Stimulated activated CD8-positive, alpha-beta memory T cell treated with anti-CD3 and anti-CD28 coated beads, Interleukin-15, amount 100 ng/mL, for 48 hours (primary cell): ENCODE measurements at regions not wholly inside any gene's neighbourhood (a gene's known extent, or its start where the extent isn't known, plus 50 kb on each side); places are given as distances from the start of the nearest gene placed in this dataset.

Experiments
- DNase-seq, 2 donors: peaks; one replicate each; pipeline ENCODE4 v3.0.0-alpha.2; 2020; ENCODE audit warnings: low read depth in 2 of 2

DNA sequence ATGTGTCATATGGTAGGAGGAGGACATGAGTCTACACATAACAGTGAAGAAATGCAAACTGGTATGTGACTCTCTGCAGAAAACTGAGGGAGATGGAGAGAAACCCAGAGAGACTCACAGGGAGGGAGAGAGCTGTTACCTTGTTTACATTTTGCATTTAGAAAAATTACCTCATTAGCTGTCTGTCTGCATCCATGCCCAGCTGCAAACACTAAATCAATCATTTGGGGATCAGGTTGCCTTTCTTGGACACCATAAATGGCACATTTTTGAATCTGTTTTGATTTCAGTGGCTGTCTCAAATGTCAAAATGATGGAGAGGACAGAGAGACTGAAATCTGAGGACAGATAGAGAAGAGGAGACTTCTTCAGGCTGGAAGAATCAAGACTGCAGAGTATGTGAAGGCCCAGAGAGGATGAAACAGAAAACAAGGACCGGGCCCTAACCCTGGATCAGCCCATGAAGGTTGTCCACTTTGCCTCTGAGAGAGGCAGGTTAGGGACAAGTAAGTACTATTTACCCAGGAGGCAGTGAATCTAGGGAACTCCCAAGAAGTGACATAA is 92.2 kb downstream of the UNC5CL start:
- DNase-seq = no peak

DNA sequence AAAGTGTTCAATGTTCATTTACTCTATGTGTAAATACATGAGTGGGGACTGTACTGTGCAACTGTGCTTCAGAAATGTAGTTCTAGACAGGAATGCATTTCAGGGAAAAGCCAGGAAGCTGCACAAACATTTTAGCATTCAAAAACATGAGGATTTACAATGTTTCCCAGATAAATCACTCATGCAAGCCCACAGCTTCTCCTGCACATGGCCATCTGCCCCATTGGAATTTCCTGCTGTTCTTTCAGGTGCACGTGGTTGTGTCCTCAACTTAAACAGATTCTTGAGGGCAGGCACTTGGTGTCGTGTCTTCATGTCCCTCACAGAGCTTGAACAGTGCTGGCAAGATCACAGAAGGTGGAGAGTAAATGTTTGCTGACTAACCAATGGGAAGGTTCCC is 101.5 kb downstream of the UNC5CL start:
- no peak for DNase-seq

DNA sequence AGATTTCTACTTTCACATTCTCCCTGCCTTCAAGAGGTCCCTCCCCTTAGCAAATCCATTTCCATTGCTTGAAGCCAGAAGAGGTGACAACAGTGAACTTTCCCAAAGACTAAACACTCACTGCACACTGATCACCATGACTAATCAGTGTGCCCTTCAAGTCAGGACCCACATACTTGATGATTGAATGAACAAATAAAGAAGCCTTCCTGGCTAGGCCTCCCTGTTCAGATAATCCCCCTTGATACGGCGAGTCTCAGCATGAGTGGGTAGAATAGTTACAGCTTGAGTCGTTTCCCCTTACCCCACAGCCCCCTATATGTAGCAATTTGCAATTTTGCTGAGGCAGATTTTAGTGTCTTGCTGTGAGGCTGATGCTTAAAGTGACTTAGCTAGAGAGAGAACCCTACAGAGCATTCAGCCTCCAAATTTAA is 102.2 kb downstream of the UNC5CL start:
- DNase-seq = no peak

DNA sequence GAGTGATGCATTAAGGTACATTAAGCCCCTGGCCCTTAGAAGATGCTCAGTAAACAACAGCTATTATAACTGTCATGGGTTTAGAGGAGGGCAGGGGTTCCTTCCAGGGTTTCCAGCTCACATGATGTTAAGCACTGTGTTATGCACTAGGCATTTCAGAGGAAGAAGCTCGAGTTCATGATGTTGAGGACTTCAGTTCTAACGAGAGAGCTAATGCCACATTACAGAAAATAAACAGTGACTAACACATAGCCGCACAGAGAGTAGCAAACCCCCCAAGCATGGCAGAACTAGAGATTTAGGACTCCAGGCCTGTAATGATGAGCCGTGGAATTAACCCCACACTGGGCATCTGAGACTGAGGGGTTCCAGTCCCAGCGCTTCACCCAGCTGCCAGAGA is 105.2 kb downstream of the UNC5CL start:
- DNase-seq = no peak

DNA sequence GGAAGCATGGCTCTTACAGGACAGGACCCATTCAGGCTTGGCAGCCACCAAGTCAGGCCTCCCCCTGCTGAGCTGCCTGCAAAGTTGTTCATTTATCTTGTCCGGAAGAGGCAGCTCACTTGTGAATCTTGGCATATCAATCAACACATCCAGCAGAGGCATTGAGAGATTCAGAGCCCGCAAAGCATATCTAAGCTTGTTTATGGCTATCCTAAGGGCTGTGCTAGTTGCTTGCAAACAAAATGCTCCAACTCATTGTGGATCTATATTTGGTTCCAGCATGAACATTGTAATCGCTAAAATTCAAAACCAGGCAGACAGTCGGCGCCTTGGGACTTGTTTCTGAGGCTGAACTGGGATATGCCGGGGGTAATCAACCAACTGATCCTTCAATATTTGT is 106.1 kb downstream of the UNC5CL start:
- DNase-seq = no peak

DNA sequence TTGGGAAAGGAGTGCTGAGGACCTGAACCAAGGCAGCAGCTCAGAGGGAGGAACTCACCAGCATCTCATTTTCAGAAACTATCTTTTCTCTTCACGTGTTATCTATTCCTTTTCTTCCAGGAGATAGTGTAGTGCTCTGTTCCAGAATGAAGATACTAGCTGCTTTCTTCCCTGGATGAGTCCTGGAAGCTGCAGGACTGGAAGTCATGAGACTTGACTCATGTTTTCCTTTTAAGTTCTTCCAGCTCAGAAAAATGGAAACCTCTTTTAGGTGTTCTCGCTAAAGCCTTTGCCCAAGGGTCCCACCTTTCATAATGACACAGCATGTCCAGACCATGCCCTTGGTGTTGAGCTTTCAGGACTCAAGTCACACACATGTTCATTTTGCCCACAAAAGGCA is 106.7 kb downstream of the UNC5CL start:
- DNase-seq = no peak

DNA sequence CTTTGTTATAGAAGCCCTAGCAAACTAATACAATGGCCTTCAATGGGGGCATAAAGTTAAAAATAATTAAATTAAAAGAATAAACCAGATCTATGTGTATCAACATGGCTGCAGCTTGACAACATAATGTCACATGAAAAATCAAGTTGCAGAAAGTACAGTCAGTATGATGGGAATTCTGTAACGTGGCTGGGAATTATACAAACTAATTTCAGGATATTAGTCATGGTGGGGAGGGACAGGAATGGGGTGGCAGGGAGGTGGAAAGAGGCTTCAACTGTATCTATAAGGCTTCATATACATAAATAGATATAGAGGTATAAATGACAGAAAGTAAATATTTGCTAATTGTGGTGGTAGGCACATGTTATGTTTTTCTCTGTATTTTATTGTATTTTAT is 107.1 kb downstream of the UNC5CL start:
- DNase-seq = no peak

DNA sequence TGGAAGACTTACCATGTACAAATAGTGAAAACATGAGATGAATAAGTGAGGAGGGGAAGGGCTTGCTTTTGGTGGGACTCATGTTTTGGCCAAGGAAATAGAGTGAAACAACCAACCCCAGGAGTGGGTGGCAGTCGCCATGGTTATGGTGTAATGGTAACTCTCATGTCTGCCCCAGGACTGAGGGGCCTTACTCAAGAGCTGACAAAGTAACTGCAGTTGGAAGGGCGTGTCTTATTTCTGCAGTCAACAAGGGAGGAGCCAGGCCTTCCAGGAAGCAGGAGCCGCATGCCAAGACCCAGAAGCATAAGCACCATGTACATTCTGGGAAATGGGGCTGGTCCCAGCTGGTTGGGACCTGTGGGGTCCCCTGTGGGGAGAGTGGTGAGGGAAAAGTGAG is 108.5 kb downstream of the UNC5CL start:
- DNase-seq = no peak

DNA sequence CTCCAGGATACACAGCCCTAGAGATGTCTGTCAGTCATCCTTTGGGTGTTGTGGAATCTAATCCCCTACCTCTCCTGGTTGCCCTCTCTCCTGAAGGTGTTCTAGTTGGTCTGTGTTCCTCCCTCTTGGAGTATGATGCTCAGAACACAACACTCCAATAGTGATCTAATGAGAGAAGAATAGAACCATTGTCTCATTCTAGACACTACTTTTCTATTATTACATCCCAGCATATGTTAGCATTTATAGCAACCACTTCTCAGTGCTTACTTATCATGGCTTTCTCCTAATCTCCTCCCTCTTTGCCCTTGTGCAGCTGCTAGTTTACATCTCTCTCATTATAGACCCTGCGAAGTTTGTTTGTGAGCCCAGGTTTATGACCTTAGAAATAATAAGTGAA is 109.0 kb downstream of the UNC5CL start:
- no peak for DNase-seq

DNA sequence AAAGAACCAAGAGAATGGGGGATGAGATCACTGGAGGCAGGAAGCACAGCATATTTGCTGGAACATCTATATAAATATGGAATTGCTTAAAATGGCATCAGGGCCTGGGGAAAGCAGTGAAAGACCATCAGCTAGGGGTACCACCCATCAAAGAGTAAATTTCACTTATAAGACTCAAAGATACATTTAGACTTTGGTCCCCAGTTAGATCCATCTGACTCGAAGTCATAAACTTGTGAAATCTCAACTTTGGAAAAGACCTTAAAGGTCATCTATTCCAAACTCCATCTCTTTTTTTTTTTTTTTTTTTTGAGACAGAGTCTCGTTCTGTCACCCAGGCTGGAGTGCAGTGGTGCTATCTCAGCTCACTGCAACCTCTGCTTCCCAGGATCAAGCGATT is 109.8 kb downstream of the UNC5CL start:
- no peak for DNase-seq

DNA sequence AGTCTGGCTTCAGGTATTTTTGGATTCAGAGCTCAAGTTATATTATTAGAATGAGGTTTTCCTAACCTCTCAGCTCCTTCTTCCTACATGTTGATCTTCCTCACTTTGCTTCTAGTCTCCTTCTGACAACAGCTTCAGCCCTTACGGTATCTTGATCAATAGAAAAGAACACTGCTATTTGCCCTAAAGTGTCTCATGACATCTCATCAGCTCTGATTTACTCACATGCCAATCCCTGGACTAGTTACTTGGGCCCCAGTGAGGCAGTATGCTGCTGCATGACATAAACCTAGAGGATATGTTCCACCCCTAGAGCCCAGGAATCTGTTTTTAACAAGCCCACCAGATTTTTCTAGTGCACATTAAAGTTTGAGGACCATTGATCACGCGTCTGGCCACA is 110.3 kb downstream of the UNC5CL start:
- no peak for DNase-seq

DNA sequence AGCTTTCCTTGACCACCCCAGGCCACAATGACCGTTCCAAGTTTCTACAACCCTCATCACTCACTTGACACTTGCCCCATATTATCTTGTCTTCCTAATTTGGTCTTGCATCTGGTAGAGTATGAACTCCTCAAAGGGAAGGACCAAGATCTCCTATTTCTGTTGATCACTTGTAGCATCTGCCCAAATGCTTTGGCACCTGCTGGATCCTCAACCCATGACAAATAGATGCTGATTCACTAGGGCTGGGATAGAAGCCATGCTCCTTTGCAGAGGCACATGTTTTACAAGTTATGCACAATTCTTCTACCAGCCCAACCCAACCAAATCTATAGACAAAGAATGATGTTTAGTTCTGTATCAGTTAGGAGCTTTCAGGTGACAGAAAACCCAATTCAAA is 110.7 kb downstream of the UNC5CL start:
- no peak for DNase-seq

DNA sequence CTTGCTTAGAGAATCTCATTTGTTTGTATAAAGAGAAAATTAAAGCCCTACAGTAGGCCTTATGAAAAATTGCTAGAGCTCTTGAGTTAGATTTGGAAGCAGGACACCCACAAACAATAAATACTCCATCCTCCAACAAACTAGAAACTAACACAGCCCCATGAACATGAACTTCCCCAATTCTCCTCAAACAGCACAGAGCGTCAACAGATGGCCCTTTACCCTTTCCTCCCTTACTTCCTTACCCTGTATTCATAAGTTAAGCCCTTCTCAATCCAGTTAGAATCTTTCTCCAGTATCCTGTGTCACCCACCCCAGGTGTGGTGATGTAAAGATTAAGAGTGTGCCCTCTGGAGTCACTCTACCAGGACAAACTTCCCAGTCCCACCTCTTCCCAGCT is 113.7 kb downstream of the UNC5CL start:
- DNase-seq = no peak

DNA sequence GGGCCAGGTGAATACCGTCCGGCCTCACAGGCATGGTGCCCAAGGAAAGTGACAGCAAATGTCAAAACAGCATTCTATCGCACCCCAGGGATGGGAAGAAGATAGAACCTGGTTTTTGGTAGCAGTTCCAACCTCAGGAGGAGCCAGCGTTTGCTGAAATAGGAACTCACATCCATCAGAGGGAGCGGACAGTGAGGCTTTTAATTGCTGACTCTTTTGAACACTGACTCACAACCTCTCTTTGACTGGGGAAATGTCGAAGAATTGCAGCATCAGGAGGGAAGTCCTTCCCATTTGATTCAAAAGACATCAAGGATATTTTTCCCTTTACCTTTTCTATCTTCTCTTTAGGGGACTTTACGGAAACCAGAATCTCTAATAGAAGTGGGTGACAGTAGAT is 114.2 kb downstream of the UNC5CL start:
- no peak for DNase-seq

DNA sequence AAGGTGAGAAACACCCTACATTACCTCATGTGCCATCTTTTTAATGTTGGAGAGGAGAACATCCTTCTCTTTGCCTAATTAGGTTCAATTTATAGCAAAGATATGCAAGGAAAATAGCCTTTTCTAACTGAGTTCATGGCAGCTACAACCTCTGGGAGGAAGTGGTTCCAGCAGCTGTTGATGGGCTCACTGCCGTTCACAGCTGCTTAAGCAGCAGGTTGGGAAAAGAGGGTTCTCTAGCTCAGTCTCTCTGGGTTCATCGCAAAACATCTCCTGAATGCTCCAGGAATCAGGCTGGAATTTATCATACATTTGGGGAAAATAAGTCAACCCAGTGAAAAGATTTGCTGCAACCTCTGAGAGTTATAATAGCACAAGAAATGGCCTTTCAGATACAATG is 115.1 kb downstream of the UNC5CL start:
- no peak for DNase-seq

DNA sequence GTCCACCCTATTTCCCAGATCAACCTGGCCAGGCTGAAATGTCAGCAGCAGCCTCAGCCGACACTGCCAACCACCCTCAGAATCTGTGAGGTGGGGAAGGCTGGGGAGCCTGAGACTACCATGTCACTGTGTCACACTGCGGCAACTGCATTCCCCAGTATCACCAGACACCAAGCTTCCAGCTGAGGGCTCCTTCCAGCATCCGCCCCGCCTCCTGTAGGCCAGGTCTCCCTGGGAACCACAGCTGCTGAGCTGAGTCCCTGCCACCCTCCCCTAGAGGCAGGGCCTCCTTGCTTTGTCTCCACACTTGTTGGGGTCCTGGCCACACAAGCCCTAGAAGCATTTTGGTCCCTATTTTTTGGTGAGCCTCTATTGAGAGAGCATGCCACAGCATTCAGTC is 115.7 kb downstream of the UNC5CL start:
- DNase-seq = no peak

DNA sequence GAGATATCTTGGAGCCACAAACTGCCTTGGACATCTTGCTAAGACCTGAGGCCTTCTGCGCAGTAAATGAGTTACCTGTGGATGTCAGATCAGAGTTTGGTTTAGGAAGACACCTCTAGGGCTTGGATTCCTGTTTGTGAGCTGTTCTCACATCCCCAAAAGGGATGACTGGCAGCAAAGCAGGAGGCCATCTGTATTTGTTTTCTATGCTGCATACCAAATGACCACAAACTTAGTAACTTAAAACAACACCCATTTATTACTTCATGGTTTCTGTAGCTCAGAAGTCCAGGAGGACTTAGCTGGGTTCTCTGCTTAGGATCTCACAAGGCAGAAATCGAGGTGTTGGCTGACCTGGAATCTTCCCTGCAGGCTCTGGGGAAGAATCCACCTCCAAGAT is 116.7 kb downstream of the UNC5CL start:
- no peak for DNase-seq

DNA sequence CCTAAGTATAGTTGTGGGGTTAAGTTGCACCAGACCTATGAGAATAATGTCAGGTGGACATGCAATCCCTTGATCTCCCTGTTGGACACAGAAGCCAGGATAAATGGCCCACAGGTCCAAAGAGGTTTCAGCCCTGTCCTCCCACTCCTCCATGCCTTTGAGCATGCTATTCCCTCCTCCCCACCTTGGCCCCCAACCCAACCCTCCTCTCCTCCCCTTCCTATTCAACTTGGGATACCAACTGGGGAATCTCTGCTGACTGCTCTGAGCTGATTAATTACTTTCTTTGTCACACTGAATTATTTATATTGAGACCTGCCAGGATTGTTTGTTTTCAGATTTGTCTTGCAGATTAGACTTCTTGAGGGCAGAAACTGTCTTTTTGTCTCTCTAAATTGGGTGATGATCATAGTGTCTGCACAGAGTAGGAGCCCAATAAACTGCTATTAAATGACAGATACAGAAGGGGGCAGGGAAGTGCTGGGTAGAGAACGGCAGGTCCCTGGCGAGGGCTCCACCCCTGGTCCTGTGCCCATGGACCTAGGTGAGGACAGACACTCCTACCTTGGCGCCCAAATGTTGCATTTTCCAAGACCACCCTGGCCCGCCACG is 120.9 kb downstream of the UNC5CL start:
- DNase-seq = no peak

DNA sequence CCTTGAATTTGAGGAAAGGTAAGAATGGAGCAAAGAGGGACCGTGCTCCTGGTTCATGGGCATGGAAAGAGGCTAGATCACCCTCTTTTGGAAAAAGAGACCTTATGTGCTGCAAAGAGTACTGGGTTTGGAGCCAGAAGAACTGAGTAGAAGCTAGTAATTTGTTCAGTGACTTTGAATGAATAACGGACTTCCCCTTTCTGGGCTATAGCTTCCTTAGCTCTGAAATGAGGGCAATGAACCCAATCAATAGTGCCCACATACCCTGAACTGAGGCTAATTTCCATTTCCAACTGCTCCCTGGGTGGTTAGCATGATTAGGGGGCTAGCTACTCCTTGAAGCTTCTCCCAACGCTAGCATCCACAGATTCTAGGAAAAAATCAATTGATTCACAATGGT is 121.4 kb downstream of the UNC5CL start:
- DNase-seq = no peak

DNA sequence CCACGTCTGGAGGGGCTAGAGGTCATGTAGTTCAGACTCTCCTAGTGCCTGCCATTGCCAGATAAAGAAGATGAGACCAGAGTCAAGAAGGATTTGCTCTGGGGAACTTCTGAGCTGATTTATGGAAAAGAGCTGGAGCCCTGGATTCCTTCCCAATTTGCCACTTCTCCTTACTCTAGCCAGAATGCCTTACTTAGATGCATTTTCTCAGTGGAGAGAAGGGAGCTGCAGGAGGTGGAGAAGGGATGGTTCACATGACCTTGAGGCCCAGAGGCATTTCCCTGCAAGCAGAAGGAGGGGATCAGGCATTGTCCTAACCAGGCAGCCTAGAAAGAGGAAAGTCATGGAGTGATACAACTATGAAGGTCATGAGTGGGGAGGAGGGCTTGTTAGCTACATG is 122.2 kb downstream of the UNC5CL start:
- DNase-seq = no peak

DNA sequence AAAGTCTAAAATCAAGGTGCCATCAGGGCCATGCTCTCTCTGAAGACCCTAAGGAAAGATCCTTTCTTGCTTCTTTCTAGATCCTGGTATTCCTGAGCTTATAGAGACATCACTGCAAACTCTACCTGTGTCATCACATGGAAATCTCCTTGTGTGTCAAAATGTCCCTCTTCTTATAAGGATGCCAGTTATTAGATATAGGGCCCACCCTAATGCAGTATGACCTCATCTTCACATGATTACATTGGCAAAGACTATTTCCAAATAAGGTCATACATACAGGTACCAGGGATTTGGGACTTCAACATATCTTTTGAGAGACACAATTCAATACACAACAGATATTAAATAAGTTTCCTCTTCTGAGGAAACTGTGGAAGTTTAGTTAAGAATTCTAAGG is 123.9 kb downstream of the UNC5CL start:
- DNase-seq = no peak

DNA sequence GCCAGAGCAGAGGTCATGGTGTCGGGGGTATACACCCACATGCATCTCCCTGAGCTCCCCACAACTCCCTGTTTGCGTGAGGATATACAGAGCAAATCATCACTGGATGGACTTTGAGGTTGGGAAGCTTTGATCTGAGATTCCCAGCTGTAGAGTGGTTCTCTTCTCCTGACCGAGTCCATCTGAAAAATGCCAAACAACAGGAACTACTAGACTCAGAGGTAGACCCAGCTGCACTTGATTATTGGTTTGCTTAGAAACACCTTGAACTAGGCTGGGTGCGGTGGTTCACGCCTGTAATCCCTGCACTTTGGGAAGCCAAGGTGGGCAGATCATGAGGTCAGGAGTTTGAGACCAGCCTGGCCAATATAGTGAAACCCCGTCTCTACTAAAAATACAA is 125.0 kb downstream of the UNC5CL start:
- DNase-seq = no peak

DNA sequence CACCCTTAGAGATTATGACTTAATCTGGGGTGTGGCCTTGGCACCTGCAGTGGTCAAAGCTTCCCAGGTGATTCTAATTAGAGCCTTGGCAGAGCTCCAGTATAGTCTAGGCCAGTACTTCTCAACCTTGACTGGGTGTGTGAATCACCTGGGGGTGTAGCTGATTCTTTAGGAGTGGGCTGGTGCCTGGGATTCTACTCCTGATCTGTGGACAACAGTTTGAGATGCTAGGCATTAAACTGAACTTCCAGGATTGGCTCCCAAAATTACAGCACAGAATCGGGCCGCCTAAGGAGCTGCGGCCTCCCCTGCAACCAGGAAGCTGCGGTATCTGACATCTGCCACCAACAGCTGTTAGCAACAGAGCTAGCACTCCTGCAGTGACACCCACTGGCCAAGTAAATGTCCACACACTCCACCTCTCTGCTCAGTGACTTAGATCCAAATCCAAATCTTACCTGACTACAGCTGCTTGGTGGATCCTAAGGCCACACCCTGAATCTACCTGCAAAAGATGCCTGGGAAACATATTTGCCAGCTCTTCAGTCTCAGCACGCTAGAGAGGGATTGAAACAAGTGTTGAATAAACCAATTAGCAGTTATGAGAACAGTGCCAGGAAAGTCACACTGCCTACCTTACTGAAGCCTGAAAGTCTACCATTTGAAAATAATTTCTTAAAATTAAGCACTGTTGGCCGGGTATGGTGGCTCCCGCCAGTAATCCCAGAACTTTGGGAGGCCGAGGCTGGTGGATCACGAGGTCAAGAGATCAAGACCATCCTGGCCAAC is 126.7 kb downstream of the UNC5CL start:
- peak in 1 of 2 donors; percentile 8 for DNase-seq
